Epithelial cell of proximal tubule (primary cell): ENCODE measurements at regions not wholly inside any gene's neighbourhood (a gene's known extent, or its start where the extent isn't known, plus 50 kb on each side); places are given as distances from the start of the nearest gene placed in this dataset.
"Not testable (repeated sequence)": the region's sequence is repeated elsewhere in the genome, so short reads cannot be mapped to it uniquely, and the experiment has no call there.

Source experiments
- DNase-seq: peaks from one replicate; pipeline ENCODE4 v3.0.0-alpha.2; 2011; ENCODE audit warnings: low read depth
- H3K4me3 ChIP-seq: 2 replicates; pipeline ENCODE4 v1.5.1; 2011; ENCODE audit warnings: low read depth, mild to moderate bottlenecking, low read length
- TF ChIP-seq, protein P1 (sequence below): conservative IDR thresholded peaks from 2 replicates; pipeline ENCODE4 v1.5.1; 2012; ENCODE audit warnings: low read depth, mild to moderate bottlenecking, low read length

DNA sequence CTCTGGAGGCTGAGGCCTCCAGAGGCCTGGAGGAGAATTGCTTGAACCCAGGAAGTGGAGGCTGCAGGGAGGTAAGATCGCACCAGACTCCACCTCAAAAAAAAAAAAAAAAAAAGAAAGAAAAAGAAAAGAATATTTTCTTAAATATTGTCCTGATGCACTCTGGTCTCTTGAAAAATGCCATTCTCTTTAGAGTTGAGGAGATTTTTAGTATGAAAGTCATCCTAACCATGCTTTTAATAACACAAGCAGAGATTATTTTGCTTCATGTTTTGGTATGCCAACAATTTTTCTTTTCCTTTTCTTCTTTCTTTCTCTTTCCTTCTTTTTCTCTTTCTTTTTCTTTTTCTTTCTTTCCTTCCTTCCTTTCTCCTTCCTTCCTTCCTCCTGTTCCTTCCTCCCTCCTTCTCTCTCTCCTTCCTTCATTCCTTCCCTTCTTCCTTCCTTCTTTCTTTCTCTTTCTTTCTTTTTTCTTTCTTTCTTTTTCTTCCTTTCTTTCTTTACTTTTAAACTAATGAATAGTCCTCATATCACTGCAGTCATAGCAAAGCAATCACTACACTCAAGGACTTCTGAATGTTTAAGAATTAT, 116.9 kb upstream of the CCNH start:
- DNase-seq = no peak
- TF ChIP-seq, protein P1, sequence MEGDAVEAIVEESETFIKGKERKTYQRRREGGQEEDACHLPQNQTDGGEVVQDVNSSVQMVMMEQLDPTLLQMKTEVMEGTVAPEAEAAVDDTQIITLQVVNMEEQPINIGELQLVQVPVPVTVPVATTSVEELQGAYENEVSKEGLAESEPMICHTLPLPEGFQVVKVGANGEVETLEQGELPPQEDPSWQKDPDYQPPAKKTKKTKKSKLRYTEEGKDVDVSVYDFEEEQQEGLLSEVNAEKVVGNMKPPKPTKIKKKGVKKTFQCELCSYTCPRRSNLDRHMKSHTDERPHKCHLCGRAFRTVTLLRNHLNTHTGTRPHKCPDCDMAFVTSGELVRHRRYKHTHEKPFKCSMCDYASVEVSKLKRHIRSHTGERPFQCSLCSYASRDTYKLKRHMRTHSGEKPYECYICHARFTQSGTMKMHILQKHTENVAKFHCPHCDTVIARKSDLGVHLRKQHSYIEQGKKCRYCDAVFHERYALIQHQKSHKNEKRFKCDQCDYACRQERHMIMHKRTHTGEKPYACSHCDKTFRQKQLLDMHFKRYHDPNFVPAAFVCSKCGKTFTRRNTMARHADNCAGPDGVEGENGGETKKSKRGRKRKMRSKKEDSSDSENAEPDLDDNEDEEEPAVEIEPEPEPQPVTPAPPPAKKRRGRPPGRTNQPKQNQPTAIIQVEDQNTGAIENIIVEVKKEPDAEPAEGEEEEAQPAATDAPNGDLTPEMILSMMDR = no peak
- H3K4me3 ChIP-seq = no peak overlapping the region

DNA sequence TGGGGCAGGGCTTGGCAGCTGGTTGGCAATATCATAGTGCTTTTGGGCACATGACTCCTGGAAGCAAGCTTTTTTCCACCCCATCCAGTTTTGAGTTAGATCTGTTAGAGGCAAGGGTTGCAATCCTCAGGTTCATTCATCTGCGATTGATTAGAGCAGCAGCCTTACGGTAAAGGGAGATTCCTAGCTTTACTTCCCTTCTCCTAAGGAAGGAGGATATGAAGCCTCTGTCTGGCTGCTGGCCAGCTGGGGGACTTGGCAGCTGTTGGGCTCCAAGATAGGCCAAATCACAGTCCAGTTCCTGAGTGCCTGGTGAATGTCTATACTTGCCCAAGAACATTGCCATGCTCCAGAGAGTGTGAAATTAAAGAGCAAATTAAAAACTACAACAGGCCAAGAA, 113.4 kb upstream of the CCNH start:
- DNase-seq = no peak
- no peak overlapping the region for H3K4me3 ChIP-seq
- TF ChIP-seq, protein P1 = no peak

DNA sequence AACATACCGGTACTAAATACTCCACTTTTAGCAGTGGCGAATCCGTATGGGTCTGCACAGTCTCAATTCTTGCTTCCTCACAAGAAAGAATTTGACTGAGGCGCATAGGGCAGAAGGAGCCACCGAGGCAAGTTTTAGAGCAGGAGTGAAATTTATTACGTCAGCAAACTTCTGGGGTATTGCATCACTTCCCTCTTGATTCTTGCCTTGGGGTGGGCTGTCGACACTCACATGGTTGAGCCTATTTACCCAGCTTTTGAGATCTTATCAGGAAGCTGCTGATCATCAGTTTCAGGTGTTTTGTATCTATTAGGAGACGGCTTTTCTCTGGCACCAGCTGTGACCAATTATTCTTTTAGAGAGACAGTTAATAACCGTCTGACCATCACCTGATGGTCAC, 111.5 kb upstream of the CCNH start:
- no peak overlapping the region for H3K4me3 ChIP-seq
- TF ChIP-seq, protein P1 = no peak

DNA sequence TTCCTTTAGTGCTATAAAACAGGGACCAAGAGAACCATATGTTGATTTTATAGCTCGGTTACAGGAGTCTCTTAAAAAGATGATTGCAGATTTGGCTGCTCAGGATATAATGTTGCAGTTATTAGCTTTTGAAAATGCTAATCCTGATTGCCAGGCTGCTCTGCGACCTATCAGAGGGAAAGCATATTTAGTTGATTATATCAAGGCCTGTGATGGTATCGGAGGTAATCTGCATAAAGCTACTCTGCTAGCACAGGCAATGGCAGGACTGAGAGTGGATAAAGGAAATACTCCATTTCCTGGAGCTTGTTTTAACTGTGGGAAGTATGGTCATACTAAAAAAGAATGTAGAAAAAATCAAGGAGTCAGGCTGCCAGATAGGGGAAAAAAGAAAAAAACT, 99.0 kb upstream of the CCNH start:
- not testable (repeated sequence) for DNase-seq, H3K4me3 ChIP-seq

More for the DNA sequence above, 111.5 kb upstream of the CCNH start:
- DNase-seq = no peak

DNA sequence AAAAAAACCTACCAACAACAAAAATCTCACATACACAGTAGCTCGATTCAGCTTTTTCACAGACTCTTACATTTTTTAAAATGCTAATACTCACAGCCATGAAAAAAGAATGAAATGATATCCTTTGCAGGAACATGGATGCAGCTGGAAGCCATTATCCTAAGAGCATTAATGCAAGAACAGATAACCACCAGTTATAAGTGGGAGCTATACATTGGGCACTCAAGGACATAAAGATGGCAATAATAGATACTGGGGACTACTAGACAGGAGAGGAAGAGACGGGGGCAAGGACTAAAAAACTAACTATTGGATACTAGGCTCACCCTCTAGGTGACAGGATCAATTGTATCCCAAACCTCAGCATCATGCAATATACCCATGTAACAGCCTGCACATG, 90.3 kb upstream of the CCNH start:
- H3K4me3 ChIP-seq = no peak overlapping the region
- TF ChIP-seq, protein P1 = no peak
- DNase-seq = no peak

DNA sequence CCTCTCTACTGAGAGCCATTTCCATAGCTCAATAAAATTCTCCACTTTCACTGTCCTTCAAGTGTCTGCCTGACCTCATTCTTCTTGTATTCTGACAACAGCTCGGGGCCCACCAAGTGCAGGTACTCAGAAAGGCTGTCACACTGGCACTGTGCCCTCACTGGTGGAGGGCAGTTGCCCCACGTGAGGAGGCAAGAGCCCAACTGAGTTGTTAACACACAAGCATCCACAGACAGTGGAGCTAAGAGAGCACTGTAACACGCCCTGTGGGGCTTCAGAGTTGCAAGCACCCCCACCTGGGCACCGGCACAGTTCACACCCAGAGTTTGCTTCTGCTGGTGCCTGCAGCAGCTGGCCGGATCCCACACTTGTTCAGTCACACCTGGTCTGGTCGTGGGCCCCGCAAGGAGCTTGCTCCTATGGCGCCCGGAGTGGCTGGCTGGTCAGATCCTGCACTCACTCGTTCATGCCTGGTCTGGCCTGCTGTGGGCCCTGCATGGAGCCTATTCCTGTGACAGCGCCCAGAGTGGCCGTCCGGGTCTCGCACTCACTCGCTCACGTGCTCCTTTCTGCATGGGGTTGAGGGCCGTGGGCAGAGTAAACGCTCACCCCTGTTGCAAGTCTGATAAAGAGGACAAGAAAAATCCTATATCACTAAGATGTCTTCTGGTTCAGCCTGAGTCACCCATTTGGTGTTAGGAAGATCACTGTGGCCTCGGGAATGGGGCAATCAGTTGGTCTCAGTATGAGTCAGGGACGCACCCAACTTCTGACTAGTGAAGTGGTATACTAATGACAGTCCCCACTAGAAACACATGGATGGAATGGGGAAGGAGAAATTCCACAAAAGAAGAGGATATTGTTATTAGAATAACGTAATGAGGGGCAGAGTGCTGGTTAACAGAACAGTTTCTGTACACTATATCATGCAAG, 87.0 kb upstream of the CCNH start:
- no peak overlapping the region for H3K4me3 ChIP-seq
- DNase-seq = no peak
- TF ChIP-seq, protein P1 = no peak
